ENCODE measurements at regions not wholly inside any gene's neighbourhood (a gene's known extent, or its start where the extent isn't known, plus 50 kb on each side); places are given as distances from the start of the nearest gene placed in this dataset.

GRCh38 chr10:47109906-47110305 is 190.1 kb upstream of the GDF10 start:
- TF ChIP-seq, protein P1, sequence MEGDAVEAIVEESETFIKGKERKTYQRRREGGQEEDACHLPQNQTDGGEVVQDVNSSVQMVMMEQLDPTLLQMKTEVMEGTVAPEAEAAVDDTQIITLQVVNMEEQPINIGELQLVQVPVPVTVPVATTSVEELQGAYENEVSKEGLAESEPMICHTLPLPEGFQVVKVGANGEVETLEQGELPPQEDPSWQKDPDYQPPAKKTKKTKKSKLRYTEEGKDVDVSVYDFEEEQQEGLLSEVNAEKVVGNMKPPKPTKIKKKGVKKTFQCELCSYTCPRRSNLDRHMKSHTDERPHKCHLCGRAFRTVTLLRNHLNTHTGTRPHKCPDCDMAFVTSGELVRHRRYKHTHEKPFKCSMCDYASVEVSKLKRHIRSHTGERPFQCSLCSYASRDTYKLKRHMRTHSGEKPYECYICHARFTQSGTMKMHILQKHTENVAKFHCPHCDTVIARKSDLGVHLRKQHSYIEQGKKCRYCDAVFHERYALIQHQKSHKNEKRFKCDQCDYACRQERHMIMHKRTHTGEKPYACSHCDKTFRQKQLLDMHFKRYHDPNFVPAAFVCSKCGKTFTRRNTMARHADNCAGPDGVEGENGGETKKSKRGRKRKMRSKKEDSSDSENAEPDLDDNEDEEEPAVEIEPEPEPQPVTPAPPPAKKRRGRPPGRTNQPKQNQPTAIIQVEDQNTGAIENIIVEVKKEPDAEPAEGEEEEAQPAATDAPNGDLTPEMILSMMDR (conservative IDR thresholded peaks at IDR 0.05; ENCODE audit: low read length) = no peak
- TF ChIP-seq EZH2phosphoT487 (IDR thresholded peaks at IDR 0.05; ENCODE audit: borderline replicate concordance) = no peak

All from Loucy (cell line).